GM12878 (cell line): ENCODE measurements at regions not wholly inside any gene's neighbourhood (a gene's known extent, or its start where the extent isn't known, plus 50 kb on each side); places are given as distances from the start of the nearest gene placed in this dataset.

Experiments
- BCL11A ChIP-seq: IDR thresholded peaks from 2 replicates; pipeline ENCODE4 v1.6.1; 2011; ENCODE audit warnings: low read depth, low read length
- DPF2 ChIP-seq: fragments of 450-650 bp; IDR thresholded peaks from 2 replicates; pipeline ENCODE4 v1.6.1; 2017; ENCODE audit warnings: mild to moderate bottlenecking
- HCFC1 ChIP-seq: fragments of 150-350 bp; IDR thresholded peaks from 2 replicates; pipeline ENCODE4 v1.6.1; 2014; ENCODE audit warnings: low read length
- HDGF ChIP-seq: fragments of 450-650 bp; IDR thresholded peaks from 2 replicates; pipeline ENCODE4 v1.6.1; 2016; ENCODE audit warnings: antibody characterized with exemption
- NR2C2 ChIP-seq: IDR thresholded peaks from 2 replicates; pipeline ENCODE4 v1.6.1; 2011; ENCODE audit warnings: borderline replicate concordance, low read depth; ENCODE audit not compliant: control insufficient read depth, insufficient read length
- POLR2A ChIP-seq: IDR thresholded peaks from 2 replicates; pipeline ENCODE4 v1.6.1; 2011; ENCODE audit warnings: low read depth, mild to moderate bottlenecking, low read length
- POLR2AphosphoS5 ChIP-seq: IDR thresholded peaks from 2 replicates; pipeline ENCODE4 v1.6.1; 2011; ENCODE audit warnings: mild to moderate bottlenecking, low read length, inconsistent platforms
- RFX5 ChIP-seq: IDR thresholded peaks from 2 replicates; pipeline ENCODE4 v1.6.1; 2011; ENCODE audit warnings: low read depth, low read length, improper control_type of control experiment
- SIN3A ChIP-seq: IDR thresholded peaks from 2 replicates; pipeline ENCODE4 v1.6.1; 2012; ENCODE audit warnings: low read depth, low read length, improper control_type of control experiment
- SPI1 ChIP-seq: IDR thresholded peaks from 2 replicates; pipeline ENCODE4 v1.6.1; 2011; ENCODE audit warnings: low read depth, mild to moderate bottlenecking, low read length, moderate library complexity, borderline replicate concordance; ENCODE audit not compliant: insufficient read depth
- SUPT20H ChIP-seq: IDR thresholded peaks from 2 replicates; pipeline ENCODE4 v1.6.1; 2011; ENCODE audit warnings: low read depth, mild to moderate bottlenecking, low read length, moderate library complexity, borderline replicate concordance; ENCODE audit not compliant: control insufficient read depth
- TF ChIP-seq, protein P1 (sequence below), 3 experiments: IDR thresholded peaks in 2 of 3; conservative IDR thresholded peaks in 1 of 3; 2 replicates each; pipeline ENCODE4 v1.5.1; 2011; ENCODE audit warnings: low read depth in 3 of 3, low read length in 3 of 3, mild to moderate bottlenecking in 3 of 3, control low read depth in 2 of 3, moderate library complexity in 2 of 3, inconsistent platforms in 1 of 3, mixed read lengths in 1 of 3; ENCODE audit not compliant: control insufficient read depth in 2 of 3, insufficient read depth in 1 of 3; ENCODE audit errors: extremely low read depth in 1 of 3
- TF ChIP-seq, protein P2 (sequence below): IDR thresholded peaks from 2 replicates; pipeline ENCODE4 v1.6.1; 2012; ENCODE audit warnings: mild to moderate bottlenecking, low read depth, low read length
- TF ChIP-seq, protein P3 (sequence below): fragments of 450-650 bp; IDR thresholded peaks from 2 replicates; pipeline ENCODE4 v1.6.1; 2017; ENCODE audit warnings: mild to moderate bottlenecking

DNA sequence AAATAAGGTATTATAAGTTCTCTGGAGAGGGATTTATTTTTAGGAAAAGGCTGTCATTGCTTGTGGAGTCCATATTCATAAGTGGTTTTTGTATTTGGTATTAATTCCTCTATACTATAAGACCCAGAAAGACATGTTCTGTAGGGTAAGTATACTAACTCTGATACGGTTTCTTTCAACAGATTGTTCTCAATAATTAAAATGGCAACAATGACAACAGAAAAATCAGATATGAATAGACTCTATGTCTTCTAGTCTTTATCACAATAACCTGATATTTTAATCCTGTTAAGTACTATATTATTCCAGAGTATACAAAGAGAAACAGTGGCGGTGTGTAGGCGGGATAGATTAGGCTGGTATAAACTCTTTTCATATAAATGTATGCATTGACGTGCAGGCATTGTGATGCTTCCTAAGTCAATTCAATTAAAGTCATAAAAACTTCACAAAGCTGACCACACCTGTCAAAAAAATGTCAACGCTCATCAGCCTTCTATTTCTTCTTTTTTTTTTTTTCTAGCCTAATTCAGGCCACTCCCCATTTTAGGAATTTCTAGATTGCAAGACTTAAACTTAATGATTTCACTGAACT, 150.4 kb downstream of the TRIML1 start:
- TF ChIP-seq DPF2 (no peak), HDGF (no peak), SPI1 (no peak), BCL11A (no peak), SIN3A (no peak), NR2C2 (no peak), RFX5 (no peak), SUPT20H (no peak), HCFC1 (no peak), POLR2AphosphoS5 (no peak), POLR2A (no peak)
- TF ChIP-seq, protein P1, sequence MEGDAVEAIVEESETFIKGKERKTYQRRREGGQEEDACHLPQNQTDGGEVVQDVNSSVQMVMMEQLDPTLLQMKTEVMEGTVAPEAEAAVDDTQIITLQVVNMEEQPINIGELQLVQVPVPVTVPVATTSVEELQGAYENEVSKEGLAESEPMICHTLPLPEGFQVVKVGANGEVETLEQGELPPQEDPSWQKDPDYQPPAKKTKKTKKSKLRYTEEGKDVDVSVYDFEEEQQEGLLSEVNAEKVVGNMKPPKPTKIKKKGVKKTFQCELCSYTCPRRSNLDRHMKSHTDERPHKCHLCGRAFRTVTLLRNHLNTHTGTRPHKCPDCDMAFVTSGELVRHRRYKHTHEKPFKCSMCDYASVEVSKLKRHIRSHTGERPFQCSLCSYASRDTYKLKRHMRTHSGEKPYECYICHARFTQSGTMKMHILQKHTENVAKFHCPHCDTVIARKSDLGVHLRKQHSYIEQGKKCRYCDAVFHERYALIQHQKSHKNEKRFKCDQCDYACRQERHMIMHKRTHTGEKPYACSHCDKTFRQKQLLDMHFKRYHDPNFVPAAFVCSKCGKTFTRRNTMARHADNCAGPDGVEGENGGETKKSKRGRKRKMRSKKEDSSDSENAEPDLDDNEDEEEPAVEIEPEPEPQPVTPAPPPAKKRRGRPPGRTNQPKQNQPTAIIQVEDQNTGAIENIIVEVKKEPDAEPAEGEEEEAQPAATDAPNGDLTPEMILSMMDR (IDR thresholded peaks at IDR 0.05 in 2 of 3, conservative IDR thresholded peaks at IDR 0.05 in 1 of 3; ENCODE audit: control insufficient read depth in 2 of 3, extremely low read depth in 1 of 3, insufficient read depth in 1 of 3, low read depth in 3 of 3, low read length in 3 of 3), result no peak
- TF ChIP-seq, protein P2, sequence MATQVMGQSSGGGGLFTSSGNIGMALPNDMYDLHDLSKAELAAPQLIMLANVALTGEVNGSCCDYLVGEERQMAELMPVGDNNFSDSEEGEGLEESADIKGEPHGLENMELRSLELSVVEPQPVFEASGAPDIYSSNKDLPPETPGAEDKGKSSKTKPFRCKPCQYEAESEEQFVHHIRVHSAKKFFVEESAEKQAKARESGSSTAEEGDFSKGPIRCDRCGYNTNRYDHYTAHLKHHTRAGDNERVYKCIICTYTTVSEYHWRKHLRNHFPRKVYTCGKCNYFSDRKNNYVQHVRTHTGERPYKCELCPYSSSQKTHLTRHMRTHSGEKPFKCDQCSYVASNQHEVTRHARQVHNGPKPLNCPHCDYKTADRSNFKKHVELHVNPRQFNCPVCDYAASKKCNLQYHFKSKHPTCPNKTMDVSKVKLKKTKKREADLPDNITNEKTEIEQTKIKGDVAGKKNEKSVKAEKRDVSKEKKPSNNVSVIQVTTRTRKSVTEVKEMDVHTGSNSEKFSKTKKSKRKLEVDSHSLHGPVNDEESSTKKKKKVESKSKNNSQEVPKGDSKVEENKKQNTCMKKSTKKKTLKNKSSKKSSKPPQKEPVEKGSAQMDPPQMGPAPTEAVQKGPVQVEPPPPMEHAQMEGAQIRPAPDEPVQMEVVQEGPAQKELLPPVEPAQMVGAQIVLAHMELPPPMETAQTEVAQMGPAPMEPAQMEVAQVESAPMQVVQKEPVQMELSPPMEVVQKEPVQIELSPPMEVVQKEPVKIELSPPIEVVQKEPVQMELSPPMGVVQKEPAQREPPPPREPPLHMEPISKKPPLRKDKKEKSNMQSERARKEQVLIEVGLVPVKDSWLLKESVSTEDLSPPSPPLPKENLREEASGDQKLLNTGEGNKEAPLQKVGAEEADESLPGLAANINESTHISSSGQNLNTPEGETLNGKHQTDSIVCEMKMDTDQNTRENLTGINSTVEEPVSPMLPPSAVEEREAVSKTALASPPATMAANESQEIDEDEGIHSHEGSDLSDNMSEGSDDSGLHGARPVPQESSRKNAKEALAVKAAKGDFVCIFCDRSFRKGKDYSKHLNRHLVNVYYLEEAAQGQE, result no peak
- TF ChIP-seq, protein P3, sequence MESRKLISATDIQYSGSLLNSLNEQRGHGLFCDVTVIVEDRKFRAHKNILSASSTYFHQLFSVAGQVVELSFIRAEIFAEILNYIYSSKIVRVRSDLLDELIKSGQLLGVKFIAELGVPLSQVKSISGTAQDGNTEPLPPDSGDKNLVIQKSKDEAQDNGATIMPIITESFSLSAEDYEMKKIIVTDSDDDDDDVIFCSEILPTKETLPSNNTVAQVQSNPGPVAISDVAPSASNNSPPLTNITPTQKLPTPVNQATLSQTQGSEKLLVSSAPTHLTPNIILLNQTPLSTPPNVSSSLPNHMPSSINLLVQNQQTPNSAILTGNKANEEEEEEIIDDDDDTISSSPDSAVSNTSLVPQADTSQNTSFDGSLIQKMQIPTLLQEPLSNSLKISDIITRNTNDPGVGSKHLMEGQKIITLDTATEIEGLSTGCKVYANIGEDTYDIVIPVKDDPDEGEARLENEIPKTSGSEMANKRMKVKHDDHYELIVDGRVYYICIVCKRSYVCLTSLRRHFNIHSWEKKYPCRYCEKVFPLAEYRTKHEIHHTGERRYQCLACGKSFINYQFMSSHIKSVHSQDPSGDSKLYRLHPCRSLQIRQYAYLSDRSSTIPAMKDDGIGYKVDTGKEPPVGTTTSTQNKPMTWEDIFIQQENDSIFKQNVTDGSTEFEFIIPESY, result no peak
